ENCODE measurements at regions not wholly inside any gene's neighbourhood (a gene's known extent, or its start where the extent isn't known, plus 50 kb on each side); places are given as distances from the start of the nearest gene placed in this dataset.

DNA sequence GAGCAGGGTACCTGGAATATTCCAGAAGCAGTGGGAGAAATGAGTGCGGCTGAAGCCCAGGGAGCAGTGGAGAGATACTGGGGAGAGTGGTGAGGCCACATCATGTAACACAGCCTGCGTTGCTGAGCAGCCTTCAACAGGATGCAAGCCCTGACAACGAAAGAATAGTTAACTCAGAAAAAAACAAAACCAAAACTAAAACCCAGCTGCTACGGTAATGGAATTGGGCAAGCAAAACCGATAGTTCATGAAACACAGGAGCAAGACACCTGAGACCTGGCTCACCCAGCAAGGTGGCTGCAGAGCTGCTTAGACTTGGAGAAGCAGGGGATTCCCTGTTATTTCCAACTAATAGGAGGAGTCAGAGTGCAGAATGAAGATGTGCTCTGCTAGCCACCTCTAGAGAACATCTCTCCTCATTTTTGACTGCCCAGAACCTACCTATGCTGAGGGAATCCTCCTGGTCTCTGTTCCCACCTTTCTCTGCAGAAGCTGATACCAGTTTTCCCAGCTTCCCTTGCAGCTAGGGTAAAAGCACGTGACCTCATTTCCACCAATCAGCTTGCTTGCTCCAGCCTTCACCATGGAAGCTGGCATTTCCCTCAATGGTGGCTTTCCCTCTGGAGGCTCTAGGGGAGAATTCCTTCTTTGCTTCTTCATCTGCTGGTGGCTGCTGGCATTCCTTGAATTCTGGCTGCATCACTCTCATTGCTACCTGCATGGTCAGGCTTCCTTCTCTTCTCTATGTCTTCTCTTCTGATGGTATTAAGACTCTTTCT is 59.4 kb upstream of the XYLT1 start:
- H3K4me3 ChIP-seq (ENCODE audit: insufficient read length, low read depth), result no peak overlapping the region
- no peaks in the 10 kb centered on the region for H3K4me1 ChIP-seq (ENCODE audit: insufficient read depth, insufficient read length)
- no peak for DNase-seq (ENCODE audit: low read depth, low spot score)
- TF ChIP-seq ZNF274 (IDR thresholded peaks at IDR 0.05; ENCODE audit: low read depth, low read length), result no peak
- no peak for TF ChIP-seq YY1 (IDR thresholded peaks at IDR 0.05; ENCODE audit: insufficient read depth, insufficient read length)
- no peak for TF ChIP-seq SUZ12 (IDR thresholded peaks at IDR 0.05; ENCODE audit: extremely low read depth, insufficient read depth, insufficient read length)
- no peak overlapping the region for H3K9ac ChIP-seq (ENCODE audit: insufficient read length, low read depth)
- peaks cover 10% of the 10 kb centered on the region; the same call in 1 of the 2 replicates for H3K9me3 ChIP-seq (ENCODE audit: insufficient read depth, low read length)
- H3K36me3 ChIP-seq (ENCODE audit: insufficient read depth, insufficient read length, low read length), result no peaks in the 10 kb centered on the region
- no peaks in the 10 kb centered on the region for H3K27me3 ChIP-seq (ENCODE audit: insufficient read depth, insufficient read length)

GRCh38 chr16:17526956-17527937 is 56.5 kb upstream of the XYLT1 start:
- Histone ChIP-seq H3K36me3 (ENCODE audit: insufficient read depth, insufficient read length, low read length) (no peaks in the 10 kb centered on the region), H3K4me1 (ENCODE audit: insufficient read depth, insufficient read length) (no peaks in the 10 kb centered on the region), H3K27me3 (ENCODE audit: insufficient read depth, insufficient read length) (no peaks in the 10 kb centered on the region), H3K9ac (ENCODE audit: insufficient read length, low read depth) (no peak overlapping the region), H3K9me3 (ENCODE audit: insufficient read depth, low read length) (peaks cover 10% of the 10 kb centered on the region; the same call in 1 of the 2 replicates), H3K4me3 (ENCODE audit: insufficient read length, low read depth) (no peak overlapping the region)
- TF ChIP-seq SUZ12 (IDR thresholded peaks at IDR 0.05; ENCODE audit: extremely low read depth, insufficient read depth, insufficient read length) (no peak), ZNF274 (IDR thresholded peaks at IDR 0.05; ENCODE audit: low read depth, low read length) (no peak), YY1 (IDR thresholded peaks at IDR 0.05; ENCODE audit: insufficient read depth, insufficient read length) (no peak)
- DNase-seq (ENCODE audit: low read depth, low spot score), result no peak

- no peak for DNase-seq (ENCODE audit: low read depth, low spot score)
- Histone ChIP-seq H3K9ac (ENCODE audit: insufficient read length, low read depth) (no peak overlapping the region), H3K9me3 (ENCODE audit: insufficient read depth, low read length) (0 out of 2 replicates have a peak, but pooled peaks cover under 1% of the 10 kb centered on the region), H3K36me3 (ENCODE audit: insufficient read depth, insufficient read length, low read length) (no peaks in the 10 kb centered on the region), H3K27me3 (ENCODE audit: insufficient read depth, insufficient read length) (no peaks in the 10 kb centered on the region), H3K4me1 (ENCODE audit: insufficient read depth, insufficient read length) (no peaks in the 10 kb centered on the region), H3K4me3 (ENCODE audit: insufficient read length, low read depth) (no peak overlapping the region)
- no peak for TF ChIP-seq YY1 (IDR thresholded peaks at IDR 0.05; ENCODE audit: insufficient read depth, insufficient read length)
- TF ChIP-seq ZNF274 (IDR thresholded peaks at IDR 0.05; ENCODE audit: low read depth, low read length), result no peak
- no peak for TF ChIP-seq SUZ12 (IDR thresholded peaks at IDR 0.05; ENCODE audit: extremely low read depth, insufficient read depth, insufficient read length)
Measured at GRCh38 chr16:17524656-17525055, 53.9 kb upstream of the XYLT1 start.

- TF ChIP-seq SUZ12 (IDR thresholded peaks at IDR 0.05; ENCODE audit: extremely low read depth, insufficient read depth, insufficient read length), result no peak
- no peak for TF ChIP-seq ZNF274 (IDR thresholded peaks at IDR 0.05; ENCODE audit: low read depth, low read length)
- no peak for TF ChIP-seq YY1 (IDR thresholded peaks at IDR 0.05; ENCODE audit: insufficient read depth, insufficient read length)
- Histone ChIP-seq H3K4me1 (ENCODE audit: insufficient read depth, insufficient read length) (no peaks in the 10 kb centered on the region), H3K9me3 (ENCODE audit: insufficient read depth, low read length) (no peaks in the 10 kb centered on the region), H3K36me3 (ENCODE audit: insufficient read depth, insufficient read length, low read length) (no peaks in the 10 kb centered on the region), H3K9ac (ENCODE audit: insufficient read length, low read depth) (no peak overlapping the region), H3K27me3 (ENCODE audit: insufficient read depth, insufficient read length) (no peaks in the 10 kb centered on the region), H3K4me3 (ENCODE audit: insufficient read length, low read depth) (no peak overlapping the region)
- DNase-seq (ENCODE audit: low read depth, low spot score), result no peak
Measured at GRCh38 chr16:17520561-17520960, 49.8 kb upstream of the XYLT1 start.
